IMR-90 (cell line): ENCODE measurements at regions not wholly inside any gene's neighbourhood (a gene's known extent, or its start where the extent isn't known, plus 50 kb on each side); places are given as distances from the start of the nearest gene placed in this dataset.

Source experiments
- ATAC-seq: fragments of 200-7000 bp; cut with Tn5 transposase; 2 replicates; pipeline ENCODE4 v1.9.1; 2020; ENCODE audit warnings: low read depth, mild to moderate bottlenecking, moderate library complexity
- BruUV-seq: library from RNA; stranded (reverse); fragments of 400-500 nt; replicated peaks from 2 replicates; lab custom pipeline; 2021; lab: Mats Ljungman, UMichigan
- CTCF ChIA-PET: fragments of 300-600 bp; formaldehyde crosslinking; extraction: SDS; loops from one replicate; lab custom pipeline; 2021; ENCODE audit warnings: antibody characterized with exemption; lab: Yijun Ruan, JAX
- POLR2A ChIA-PET: fragments of 300-600 bp; sonication (Branson Sonifier 250); formaldehyde crosslinking; loops from one replicate; lab custom pipeline; 2022; ENCODE audit warnings: antibody characterized with exemption; ENCODE audit not compliant: unreplicated experiment; lab: Charles Lee
- DNase-seq: peaks from one replicate; pipeline ENCODE4 v3.0.0; 2013
- H2AFZ ChIP-seq: replicated peaks from 2 replicates; pipeline ENCODE3; 2013; ENCODE audit warnings: low read length, mild to moderate bottlenecking; ENCODE audit not compliant: poor library complexity
- H2AK5ac ChIP-seq: 2 replicates; pipeline ENCODE4 v1.6.1; 2013; ENCODE audit warnings: low read depth, low read length, inconsistent platforms
- H2AK9ac ChIP-seq: replicated peaks from 2 replicates; pipeline ENCODE3; 2013; ENCODE audit warnings: mild to moderate bottlenecking, low read depth, low read length, moderate library complexity; ENCODE audit not compliant: poor library complexity
- H2BK120ac ChIP-seq: 2 replicates; pipeline ENCODE4 v1.6.1; 2013; ENCODE audit warnings: low read depth, low read length, inconsistent platforms
- H2BK15ac ChIP-seq: 3 replicates; pipeline ENCODE4 v1.6.1; 2013; ENCODE audit warnings: low read depth, low read length, inconsistent platforms
- H2BK20ac ChIP-seq: 2 replicates; pipeline ENCODE4 v1.6.1; 2013; ENCODE audit warnings: low read depth, mild to moderate bottlenecking, inconsistent platforms, low read length, moderate library complexity
- H2BK5ac ChIP-seq: 2 replicates; pipeline ENCODE4 v1.6.1; 2013; ENCODE audit warnings: mild to moderate bottlenecking, low read depth, low read length, inconsistent platforms; ENCODE audit not compliant: poor library complexity, severe bottlenecking
- H3K14ac ChIP-seq: replicated peaks from 2 replicates; pipeline ENCODE4 v1.6.1; 2013; ENCODE audit warnings: low read depth, low read length, inconsistent platforms
- H3K18ac ChIP-seq: 2 replicates; pipeline ENCODE4 v1.6.1; 2013; ENCODE audit warnings: low read depth, low read length, control low read depth
- H3K23ac ChIP-seq: 2 replicates; pipeline ENCODE4 v1.6.1; 2013; ENCODE audit warnings: low read depth, low read length, inconsistent platforms
- H3K27ac ChIP-seq: 2 replicates; pipeline ENCODE4 v1.5.1; 2013; ENCODE audit warnings: mild to moderate bottlenecking, control low read depth, low read length; ENCODE audit not compliant: insufficient read depth
- H3K27me3 ChIP-seq: 2 replicates; pipeline ENCODE4 v1.6.1; 2013; ENCODE audit warnings: low read length; ENCODE audit not compliant: control insufficient read depth, insufficient read depth
- H3K36me3 ChIP-seq: 2 replicates; pipeline ENCODE4 v1.6.1; 2013; ENCODE audit warnings: low read length, mixed read lengths; ENCODE audit not compliant: control insufficient read depth, insufficient read depth
- H3K4ac ChIP-seq: 2 replicates; pipeline ENCODE4 v1.6.1; 2013; ENCODE audit warnings: low read depth, low read length, inconsistent platforms
- H3K4me1 ChIP-seq: 2 replicates; pipeline ENCODE4 v1.6.1; 2013; ENCODE audit warnings: low read length, mixed read lengths; ENCODE audit not compliant: control insufficient read depth, insufficient read depth
- H3K4me2 ChIP-seq: 2 replicates; pipeline ENCODE4 v1.6.1; 2013; ENCODE audit warnings: low read depth, mild to moderate bottlenecking, control low read depth, low read length, moderate library complexity
- H3K4me3 ChIP-seq: 2 replicates; pipeline ENCODE4 v1.5.1; 2013; ENCODE audit warnings: low read depth, mild to moderate bottlenecking, control low read depth, low read length, moderate library complexity; ENCODE audit not compliant: insufficient read depth
- H3K56ac ChIP-seq: 2 replicates; pipeline ENCODE4 v1.6.1; 2013; ENCODE audit warnings: low read length, inconsistent platforms; ENCODE audit not compliant: insufficient read depth; ENCODE audit errors: extremely low read depth
- H3K79me1 ChIP-seq, 2 experiments: 2 replicates each; pipeline ENCODE4 v1.6.1; 2013; ENCODE audit warnings: low read length in 2 of 2, inconsistent platforms in 1 of 2, low read depth in 1 of 2
- H3K9ac ChIP-seq: 2 replicates; pipeline ENCODE4 v1.6.1; 2013; ENCODE audit warnings: low read depth, low read length, control low read depth
- H3K9me1 ChIP-seq: 2 replicates; pipeline ENCODE4 v1.6.1; 2013; ENCODE audit warnings: low read length, inconsistent platforms; ENCODE audit not compliant: insufficient read depth
- H3K9me3 ChIP-seq: 2 replicates; pipeline ENCODE4 v1.6.1; 2013; ENCODE audit warnings: low read length; ENCODE audit not compliant: control insufficient read depth, insufficient read depth
- H4K20me1 ChIP-seq: 2 replicates; pipeline ENCODE4 v1.6.1; 2013; ENCODE audit warnings: low read length, inconsistent platforms; ENCODE audit not compliant: insufficient read depth
- H4K5ac ChIP-seq: 2 replicates; pipeline ENCODE4 v1.6.1; 2013; ENCODE audit warnings: mild to moderate bottlenecking, low read depth, low read length, control low read depth
- H4K8ac ChIP-seq, 2 experiments: 2 replicates each; pipeline ENCODE4 v1.6.1; 2013; ENCODE audit warnings: low read depth in 2 of 2, low read length in 2 of 2, control low read depth in 1 of 2, inconsistent platforms in 1 of 2
- H4K91ac ChIP-seq: 2 replicates; pipeline ENCODE4 v1.6.1; 2013; ENCODE audit warnings: low read depth, low read length, inconsistent platforms; ENCODE audit not compliant: insufficient read depth
- BHLHE40 ChIP-seq: fragments of 150-350 bp; IDR thresholded peaks from 2 replicates; pipeline ENCODE4 v1.6.1; 2016; ENCODE audit warnings: mild to moderate bottlenecking, low read depth, low read length
- CEBPB ChIP-seq: IDR thresholded peaks from 2 replicates; pipeline ENCODE4 v1.6.1; 2012; ENCODE audit warnings: low read depth, low read length, improper control_type of control experiment
- CHD1 ChIP-seq: IDR thresholded peaks from 2 replicates; pipeline ENCODE4 v1.6.1; 2012; ENCODE audit warnings: low read depth, low read length, improper control_type of control experiment
- CTCF ChIP-seq: conservative IDR thresholded peaks from 2 replicates; pipeline ENCODE4 v1.5.1; 2012; ENCODE audit warnings: mild to moderate bottlenecking, low read depth, low read length, improper control_type of control experiment
- FOS ChIP-seq: fragments of 150-350 bp; IDR thresholded peaks from 2 replicates; pipeline ENCODE4 v1.6.1; 2016; ENCODE audit warnings: low read depth, low read length
- MAFK ChIP-seq: IDR thresholded peaks from 2 replicates; pipeline ENCODE4 v1.6.1; 2012; ENCODE audit warnings: low read depth, low read length, improper control_type of control experiment
- MAZ ChIP-seq: IDR thresholded peaks from 2 replicates; pipeline ENCODE4 v1.6.1; 2012; ENCODE audit warnings: low read depth, mild to moderate bottlenecking, low read length, improper control_type of control experiment, moderate library complexity, borderline replicate concordance
- NFE2L2 ChIP-seq: fragments of 150-350 bp; IDR thresholded peaks from 2 replicates; pipeline ENCODE4 v1.6.1; 2016; ENCODE audit warnings: low read depth, mild to moderate bottlenecking, low read length
- POLR2A ChIP-seq: IDR thresholded peaks from 2 replicates; pipeline ENCODE4 v1.6.1; 2012; ENCODE audit warnings: mild to moderate bottlenecking, low read depth, low read length
- RCOR1 ChIP-seq: IDR thresholded peaks from 2 replicates; pipeline ENCODE4 v1.6.1; 2012; ENCODE audit warnings: mild to moderate bottlenecking, low read length, improper control_type of control experiment; ENCODE audit not compliant: insufficient replicate concordance
- RFX5 ChIP-seq: IDR thresholded peaks from 2 replicates; pipeline ENCODE4 v1.8.0; 2012; ENCODE audit warnings: low read depth, mild to moderate bottlenecking, low read length, moderate library complexity
- SMC3 ChIP-seq: fragments of 150-350 bp; IDR thresholded peaks from 2 replicates; pipeline ENCODE4 v1.6.1; 2016; ENCODE audit warnings: low read depth, mild to moderate bottlenecking, antibody characterized with exemption, low read length, moderate library complexity
- WGBS, 2 experiments: methylation state at CpG; one replicate each; pipeline versions ENCODE4 v1.1.5 to v1.1.7; 2013; ENCODE audit warnings: missing lambda C conversion rate in 2 of 2; ENCODE audit not compliant: insufficient read length in 1 of 2; ENCODE audit errors: extremely low coverage in 2 of 2; 5-methylcytosine and 5-hydroxymethylcytosine counted together
- dilution Hi-C: fragments of 300-500 bp; cut with HindIII; formaldehyde crosslinking; loops from one replicate; pipeline ENCODE4 v1.14.3; 2018; ENCODE audit warnings: low sequenced_read_pairs; ENCODE audit not compliant: unreplicated experiment
- in situ Hi-C: fragments of 300-500 bp; cut with MboI; formaldehyde crosslinking; loops from 3 replicates; pipeline ENCODE4 v1.14.3; 2019; ENCODE audit warnings: low sequenced_read_pairs, inconsistent platforms, mixed read lengths
- intact Hi-C: fragments of 100-400 bp; cut with micrococcal nuclease; formaldehyde crosslinking; loops from 2 replicates; pipeline ENCODE4 v1.10.0; 2022
- TF ChIP-seq, protein P1 (sequence below): fragments of 150-350 bp; IDR thresholded peaks from 2 replicates; pipeline ENCODE4 v1.6.1; 2017; ENCODE audit warnings: mild to moderate bottlenecking, antibody characterized with exemption, low read length, low read depth

GRCh38 chr10:128599538-128599937, 473.3 kb upstream of the MKI67 start:
- no peak for DNase-seq
- Histone ChIP-seq H3K9ac (no peak overlapping the region), H2AFZ (no peak overlapping the region), H3K27ac (no peak overlapping the region), H3K4me1 (no peaks in the 10 kb centered on the region), H3K14ac (no peak overlapping the region), H2AK9ac (no peak overlapping the region), H4K5ac (no peak overlapping the region), H3K9me3 (peaks cover 9% of the 10 kb centered on the region), H2BK120ac (no peak overlapping the region), H3K36me3 (no peaks in the 10 kb centered on the region), H3K4me3 (no peak overlapping the region), H2BK5ac (no peak overlapping the region), H3K9me1 (no peaks in the 10 kb centered on the region), H3K4me2 (no peak overlapping the region), H4K91ac (no peak overlapping the region), H2AK5ac (no peak overlapping the region), H3K27me3 (no peaks in the 10 kb centered on the region), H3K18ac (no peak overlapping the region), H3K56ac (no peak overlapping the region), H4K20me1 (no peaks in the 10 kb centered on the region), H3K23ac (no peak overlapping the region), H4K8ac (no peak overlapping the region), H2BK15ac (no peak overlapping the region), H2BK20ac (no peak overlapping the region), H3K4ac (no peak overlapping the region), H3K79me1 (no peaks in the 10 kb centered on the region)
- in situ Hi-C loops = no loop called here
- dilution Hi-C loops = no loop called here
- POLR2A ChIA-PET = no interaction called here
- BruUV-seq = no TSS peak
- no peak for ATAC-seq
- no CpG with 5 or more reads among the region's 4 CpGs for WGBS, 2 experiments
- intact Hi-C loops = no loop called here
- TF ChIP-seq CEBPB = no peak
- no peak for TF ChIP-seq RFX5
- no peak for TF ChIP-seq CHD1
- no peak for TF ChIP-seq SMC3
- TF ChIP-seq NFE2L2 = no peak
- TF ChIP-seq MAFK = no peak
- TF ChIP-seq RCOR1 = no peak
- no peak for TF ChIP-seq MAZ
- TF ChIP-seq, protein P1, sequence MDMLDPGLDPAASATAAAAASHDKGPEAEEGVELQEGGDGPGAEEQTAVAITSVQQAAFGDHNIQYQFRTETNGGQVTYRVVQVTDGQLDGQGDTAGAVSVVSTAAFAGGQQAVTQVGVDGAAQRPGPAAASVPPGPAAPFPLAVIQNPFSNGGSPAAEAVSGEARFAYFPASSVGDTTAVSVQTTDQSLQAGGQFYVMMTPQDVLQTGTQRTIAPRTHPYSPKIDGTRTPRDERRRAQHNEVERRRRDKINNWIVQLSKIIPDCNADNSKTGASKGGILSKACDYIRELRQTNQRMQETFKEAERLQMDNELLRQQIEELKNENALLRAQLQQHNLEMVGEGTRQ = no peak
- TF ChIP-seq CTCF = no peak
- TF ChIP-seq FOS = no peak
- no peak for TF ChIP-seq POLR2A
- TF ChIP-seq BHLHE40 = no peak
- CTCF ChIA-PET = no interaction called here
